NB4 (cell line): ENCODE measurements at regions not wholly inside any gene's neighbourhood (a gene's known extent, or its start where the extent isn't known, plus 50 kb on each side); places are given as distances from the start of the nearest gene placed in this dataset.

Experiments used
- CTCF ChIP-seq: IDR thresholded peaks from one replicate; pipeline ENCODE4 v1.5.1; 2012; ENCODE audit warnings: low read depth, low read length
- MAX ChIP-seq: IDR thresholded peaks from 2 replicates; pipeline ENCODE4 v1.6.1; 2011; ENCODE audit warnings: low read depth, low read length
- MYC ChIP-seq: IDR thresholded peaks from 2 replicates; pipeline ENCODE4 v1.6.1; 2011; ENCODE audit warnings: low read depth, low read length
- POLR2A ChIP-seq: IDR thresholded peaks from 2 replicates; pipeline ENCODE4 v1.6.1; 2011; ENCODE audit warnings: mild to moderate bottlenecking; ENCODE audit not compliant: insufficient read length; ENCODE audit errors: extremely low read depth

- TF ChIP-seq CTCF (no peak), POLR2A (no peak), MYC (no peak), MAX (no peak)
Measured at GRCh38 chr5:35561396-35561795, 56.3 kb upstream of the SPEF2 start.
